ENCODE measurements at regions not wholly inside any gene's neighbourhood (a gene's known extent, or its start where the extent isn't known, plus 50 kb on each side); places are given as distances from the start of the nearest gene placed in this dataset.

GRCh38 chr1:53402891-53403655 lies 56.1 kb upstream of the DMRTB1 start:
- TF ChIP-seq POLR2A (IDR thresholded peaks at IDR 0.05; ENCODE audit: low read depth, low read length) (no peak), POLR2AphosphoS5 (IDR thresholded peaks at IDR 0.05; ENCODE audit: low read depth, low read length) (no peak), TAF1 (IDR thresholded peaks at IDR 0.05; ENCODE audit: borderline replicate concordance, low read depth, low read length) (no peak)

Measured in GM12892 (cell line).